B cell (primary cell): ENCODE measurements at regions not wholly inside any gene's neighbourhood (a gene's known extent, or its start where the extent isn't known, plus 50 kb on each side); places are given as distances from the start of the nearest gene placed in this dataset.

Experiments
- CTCF ChIP-seq: fragments of 200-600 bp; IDR thresholded peaks from one replicate; pipeline ENCODE4 v1.8.0; 2022; ENCODE audit warnings: antibody characterized with exemption, mild to moderate bottlenecking
- EZH2 ChIP-seq: IDR thresholded peaks from 2 replicates; pipeline ENCODE4 v1.6.1; 2012; ENCODE audit warnings: borderline replicate concordance, low read depth, mild to moderate bottlenecking, moderate library complexity, low read length; ENCODE audit not compliant: insufficient read depth, poor library complexity, severe bottlenecking

- TF ChIP-seq CTCF (no peak), EZH2 (no peak)
Measured at GRCh38 chr20:48262466-48262865, 477.2 kb upstream of the SULF2 start.
